OCI-LY7 (cell line): ENCODE measurements at regions not wholly inside any gene's neighbourhood (a gene's known extent, or its start where the extent isn't known, plus 50 kb on each side); places are given as distances from the start of the nearest gene placed in this dataset.

Experiments used
- EZH2phosphoT487 ChIP-seq: fragments of 200-600 bp; sonication (generic); IDR thresholded peaks from 2 replicates; pipeline ENCODE4 v1.6.1; 2018; ENCODE audit warnings: low read depth, borderline replicate concordance, mild to moderate bottlenecking, mixed run types, antibody characterized with exemption, low read length, moderate library complexity, mixed read lengths
- TF ChIP-seq, protein P1 (sequence below): fragments of 200-600 bp; sonication (generic); conservative IDR thresholded peaks from 2 replicates; pipeline ENCODE4 v1.5.1; 2014; ENCODE audit warnings: mild to moderate bottlenecking, antibody characterized with exemption, low read length, moderate library complexity, mixed read lengths

DNA sequence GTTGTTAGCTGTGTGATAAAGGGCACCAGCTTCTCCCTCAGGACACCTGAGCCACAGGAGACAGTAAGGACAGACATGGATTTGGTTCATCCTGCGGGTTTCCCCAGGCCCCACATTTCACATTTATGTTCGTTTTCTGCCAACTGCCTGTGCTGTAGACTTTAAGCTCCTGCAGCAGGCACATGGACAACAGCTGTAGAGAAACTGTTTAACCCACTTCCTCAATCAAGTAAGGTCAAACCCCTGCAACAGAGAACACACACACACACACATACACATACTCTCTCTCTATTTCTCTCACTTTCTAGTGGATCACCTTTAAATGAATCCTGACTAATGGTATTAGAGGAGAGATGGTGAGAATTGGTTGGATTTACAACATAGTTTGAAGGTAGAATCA lies 90.7 kb downstream of the C11orf87 start:
- TF ChIP-seq, protein P1, sequence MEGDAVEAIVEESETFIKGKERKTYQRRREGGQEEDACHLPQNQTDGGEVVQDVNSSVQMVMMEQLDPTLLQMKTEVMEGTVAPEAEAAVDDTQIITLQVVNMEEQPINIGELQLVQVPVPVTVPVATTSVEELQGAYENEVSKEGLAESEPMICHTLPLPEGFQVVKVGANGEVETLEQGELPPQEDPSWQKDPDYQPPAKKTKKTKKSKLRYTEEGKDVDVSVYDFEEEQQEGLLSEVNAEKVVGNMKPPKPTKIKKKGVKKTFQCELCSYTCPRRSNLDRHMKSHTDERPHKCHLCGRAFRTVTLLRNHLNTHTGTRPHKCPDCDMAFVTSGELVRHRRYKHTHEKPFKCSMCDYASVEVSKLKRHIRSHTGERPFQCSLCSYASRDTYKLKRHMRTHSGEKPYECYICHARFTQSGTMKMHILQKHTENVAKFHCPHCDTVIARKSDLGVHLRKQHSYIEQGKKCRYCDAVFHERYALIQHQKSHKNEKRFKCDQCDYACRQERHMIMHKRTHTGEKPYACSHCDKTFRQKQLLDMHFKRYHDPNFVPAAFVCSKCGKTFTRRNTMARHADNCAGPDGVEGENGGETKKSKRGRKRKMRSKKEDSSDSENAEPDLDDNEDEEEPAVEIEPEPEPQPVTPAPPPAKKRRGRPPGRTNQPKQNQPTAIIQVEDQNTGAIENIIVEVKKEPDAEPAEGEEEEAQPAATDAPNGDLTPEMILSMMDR = no peak
- TF ChIP-seq EZH2phosphoT487 = no peak
